GM21717 (cell line): ENCODE measurements at regions not wholly inside any gene's neighbourhood (a gene's known extent, or its start where the extent isn't known, plus 50 kb on each side); places are given as distances from the start of the nearest gene placed in this dataset.

Source experiments
- ATAC-seq: cut with Tn5 transposase; IDR thresholded peaks from one replicate; pipeline ENCODE4 v1.9.1; 2021; ENCODE audit warnings: mild to moderate bottlenecking, moderate library complexity; ENCODE audit not compliant: unreplicated experiment

DNA sequence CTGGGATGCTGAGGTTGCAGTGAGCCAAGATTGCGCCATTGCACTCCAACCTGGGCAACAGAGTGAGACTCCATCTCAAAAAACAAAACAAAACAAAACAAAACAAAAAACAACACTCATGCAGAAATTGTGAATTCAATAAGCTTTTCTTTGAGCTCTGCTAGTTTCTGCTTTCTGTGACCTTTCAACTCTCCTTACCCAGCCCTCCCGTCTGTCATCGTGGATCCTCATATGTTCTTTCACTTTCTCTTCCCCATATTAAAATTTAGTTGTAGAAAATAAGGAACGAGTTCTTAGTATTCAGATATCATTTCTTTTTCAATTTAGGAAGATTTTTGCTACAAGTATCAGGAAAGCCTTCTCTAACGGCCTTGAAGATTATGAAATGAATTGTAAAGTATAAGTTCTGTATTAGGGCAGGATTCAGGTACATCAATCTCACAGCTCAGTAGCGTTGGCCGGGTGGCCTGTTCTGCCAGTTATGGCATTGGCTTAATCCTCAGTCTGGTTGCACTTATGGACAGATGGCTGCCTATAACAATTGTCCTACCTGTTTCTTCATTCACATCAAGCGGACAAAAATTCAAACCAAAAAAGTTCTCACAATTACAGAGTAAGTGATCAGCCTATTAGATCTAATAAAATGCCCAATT is 1167.0 kb downstream of the SORCS3 start:
- ATAC-seq = no peak

DNA sequence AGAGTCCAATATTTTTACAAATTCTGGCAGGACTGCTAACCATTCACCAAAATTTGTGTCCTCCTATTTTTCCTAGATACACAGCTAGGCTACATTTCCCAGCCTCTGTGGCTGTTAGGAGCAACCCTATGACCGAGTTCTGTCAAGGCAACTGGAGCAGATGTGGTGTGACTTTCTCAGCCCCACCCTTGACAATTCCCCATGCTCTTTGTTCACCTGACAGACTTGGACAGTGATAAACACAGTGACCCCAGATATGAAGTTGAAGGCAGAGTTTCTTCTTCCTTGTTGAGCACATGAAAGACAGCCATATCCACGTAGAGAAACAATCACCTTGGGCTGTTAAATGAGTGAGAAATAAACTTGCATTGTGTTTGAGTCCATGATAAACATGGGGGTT is 1162.1 kb downstream of the SORCS3 start:
- no peak for ATAC-seq

DNA sequence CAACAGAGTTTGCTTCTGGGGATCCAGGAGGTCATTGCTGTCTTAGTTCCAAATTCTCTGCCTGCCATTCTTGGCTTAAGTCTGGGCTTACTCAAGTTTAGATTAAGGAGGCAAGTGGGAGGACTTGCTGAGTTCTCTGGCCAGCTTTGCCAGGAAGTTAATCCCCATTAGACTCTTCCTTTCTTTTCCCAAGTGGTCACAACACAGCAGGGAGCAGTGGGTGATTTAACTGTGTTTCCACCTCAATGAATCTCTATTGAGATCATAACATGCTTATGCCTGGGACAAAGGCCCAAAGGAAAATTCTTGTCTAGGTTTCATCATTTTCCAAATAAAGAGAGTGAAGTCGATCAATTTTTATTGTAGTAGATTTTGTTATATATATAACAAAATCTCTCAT is 1159.6 kb downstream of the SORCS3 start:
- no peak for ATAC-seq

DNA sequence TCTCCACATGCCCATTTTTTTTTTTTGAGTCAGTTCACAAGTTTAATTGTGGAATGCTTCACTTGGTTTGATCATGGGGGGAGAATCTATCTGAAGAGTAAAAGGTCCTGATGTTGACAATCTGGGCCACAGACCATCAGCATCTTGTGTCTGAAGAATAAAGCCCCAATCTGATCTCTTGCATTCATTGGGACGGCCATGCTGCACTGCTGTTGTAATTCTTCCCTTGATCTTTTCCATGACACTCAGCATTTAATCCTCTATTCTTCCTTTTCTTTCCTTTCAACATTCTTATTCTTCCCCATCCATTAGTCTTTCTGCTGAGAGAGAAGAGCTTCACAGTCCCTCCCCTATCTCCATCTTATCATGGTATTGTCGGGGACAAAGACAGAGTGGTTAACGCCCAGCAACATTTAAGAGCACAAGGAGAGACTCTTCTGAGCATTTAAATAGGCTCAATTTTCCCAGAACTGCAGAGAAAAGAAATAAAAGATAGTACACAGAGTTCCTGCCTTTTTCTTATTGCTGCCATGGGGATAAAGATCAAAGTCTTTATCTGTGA is 1157.3 kb downstream of the SORCS3 start:
- ATAC-seq = no peak

DNA sequence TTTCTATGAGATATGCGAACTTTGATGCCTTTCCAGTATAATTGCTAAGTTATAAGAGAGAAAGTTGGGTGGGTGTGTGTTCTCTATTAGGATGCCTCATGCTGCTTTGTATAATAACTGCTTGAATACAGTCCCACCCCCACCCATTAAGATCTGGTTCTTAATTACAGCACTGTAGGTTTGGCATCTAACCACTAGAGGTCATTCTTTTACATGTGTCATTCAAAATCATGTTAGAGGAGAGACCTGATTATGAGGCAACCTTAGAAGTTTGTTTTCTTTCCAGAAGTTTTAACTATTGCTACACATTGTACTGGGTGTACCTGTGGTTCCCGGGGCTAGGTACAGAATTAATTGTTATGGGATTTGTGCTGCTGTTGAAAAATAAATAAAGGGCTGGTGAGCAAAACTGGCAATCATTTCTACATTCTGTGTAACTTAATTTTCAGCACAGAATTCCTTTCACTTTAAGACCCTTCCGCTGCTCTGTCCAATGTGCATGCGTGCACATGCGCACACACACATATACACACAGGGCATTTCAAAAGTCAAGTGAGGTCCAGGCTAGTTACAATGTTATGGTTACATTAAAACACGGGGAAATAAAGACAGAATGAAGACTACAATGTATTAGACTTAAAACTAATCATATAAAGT is 1156.3 kb downstream of the SORCS3 start:
- ATAC-seq = peak; percentile 64

DNA sequence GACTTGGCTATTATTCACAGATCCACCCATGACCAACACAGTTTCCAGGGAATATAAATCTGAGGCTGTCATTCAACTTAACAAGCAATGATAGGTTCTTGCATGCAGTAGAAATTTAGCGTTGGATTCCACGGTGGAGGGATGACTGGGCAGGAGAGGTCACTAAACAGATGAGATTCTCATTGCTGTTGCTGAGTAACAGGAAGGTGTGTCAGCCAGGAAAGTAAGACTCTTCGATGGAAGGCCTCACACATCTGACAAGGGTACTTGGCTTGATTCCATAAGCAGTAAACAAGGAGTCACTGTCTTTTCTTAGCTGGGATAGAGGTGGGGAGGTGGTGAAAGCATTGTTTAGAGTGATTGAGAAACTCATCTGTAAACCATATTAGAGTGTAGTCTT is 1152.0 kb downstream of the SORCS3 start:
- ATAC-seq = no peak

DNA sequence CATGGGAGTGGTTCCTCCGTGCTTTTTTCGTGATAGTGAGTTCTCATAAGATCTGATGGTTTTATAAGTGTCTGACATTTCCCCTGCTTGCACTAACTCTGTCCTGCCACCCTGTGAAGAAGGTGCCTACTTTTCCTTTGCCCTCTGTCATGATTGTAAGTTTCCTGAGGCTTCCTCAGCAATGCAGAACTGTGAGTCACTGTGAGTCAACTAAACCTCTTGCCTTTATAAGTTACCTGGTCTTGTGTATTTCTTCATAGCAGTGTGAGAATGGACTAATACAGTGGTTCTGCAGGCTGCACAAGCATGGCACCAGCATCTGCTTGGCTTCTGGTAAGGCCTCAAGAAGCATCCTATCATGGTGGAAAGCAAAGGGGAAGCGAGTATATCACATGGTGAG is 1144.6 kb downstream of the SORCS3 start:
- no peak for ATAC-seq

DNA sequence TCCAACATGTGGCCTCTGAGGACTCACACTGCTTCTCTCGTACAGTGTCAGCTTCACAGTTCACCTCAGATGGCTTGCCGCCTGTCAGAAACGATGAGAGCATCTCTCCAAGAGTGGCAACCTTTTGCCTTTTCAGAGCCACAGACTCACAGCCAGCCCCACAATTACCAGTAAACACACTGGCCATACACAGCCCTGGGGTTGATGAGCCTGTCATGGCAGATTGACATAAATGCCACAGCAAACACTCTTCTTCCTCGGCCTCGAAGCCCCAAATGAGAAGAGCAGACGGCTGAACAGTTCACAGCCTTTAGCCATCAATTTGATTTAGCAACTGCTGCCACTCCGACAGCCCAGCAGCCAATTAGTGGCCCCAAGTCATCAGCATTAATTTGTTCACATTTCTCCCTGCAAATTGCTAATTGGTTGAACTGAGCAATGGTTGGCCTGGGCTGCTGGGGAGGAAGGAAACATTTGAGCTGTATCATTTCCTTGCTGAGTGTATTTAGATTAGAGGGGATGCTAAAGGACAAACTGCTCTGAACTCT is 1142.9 kb downstream of the SORCS3 start:
- ATAC-seq = no peak

DNA sequence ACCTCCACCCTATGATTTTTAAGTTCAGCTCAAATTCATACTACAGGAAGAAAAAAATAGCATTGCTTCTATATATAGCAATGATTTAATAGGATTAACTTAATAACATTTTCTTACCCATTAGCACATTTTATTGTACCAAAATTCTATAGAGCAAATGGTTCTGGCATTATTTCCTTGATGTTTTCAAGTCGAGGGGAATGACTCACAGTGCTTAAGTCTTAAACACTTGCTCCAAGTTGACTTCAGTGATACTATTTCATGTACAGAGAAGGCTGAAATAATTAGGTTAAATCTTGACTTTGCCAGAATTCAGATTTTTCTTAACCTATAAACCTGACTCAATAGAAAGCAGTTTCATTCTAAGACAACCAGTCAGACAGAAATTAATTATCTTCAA is 1133.8 kb downstream of the SORCS3 start:
- no peak for ATAC-seq

DNA sequence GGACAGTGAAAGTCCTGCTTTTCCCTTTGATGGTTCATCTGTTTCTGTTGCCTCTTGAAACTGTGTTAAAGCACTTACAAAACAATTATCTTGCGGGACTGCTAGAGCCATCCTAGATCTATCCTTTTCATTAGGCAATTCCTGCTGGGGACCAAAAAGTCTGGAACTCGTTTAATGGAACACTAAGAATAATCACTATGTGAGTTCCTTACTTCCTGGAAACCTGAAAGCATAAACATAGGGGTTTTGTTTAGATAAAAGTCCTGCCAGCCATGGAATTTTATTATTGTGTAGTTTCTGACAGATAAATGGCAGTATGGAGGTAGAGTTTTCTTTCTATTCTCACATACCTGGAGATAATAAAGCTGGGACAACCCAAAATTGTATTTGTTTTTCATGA is 1133.3 kb downstream of the SORCS3 start:
- no peak for ATAC-seq

DNA sequence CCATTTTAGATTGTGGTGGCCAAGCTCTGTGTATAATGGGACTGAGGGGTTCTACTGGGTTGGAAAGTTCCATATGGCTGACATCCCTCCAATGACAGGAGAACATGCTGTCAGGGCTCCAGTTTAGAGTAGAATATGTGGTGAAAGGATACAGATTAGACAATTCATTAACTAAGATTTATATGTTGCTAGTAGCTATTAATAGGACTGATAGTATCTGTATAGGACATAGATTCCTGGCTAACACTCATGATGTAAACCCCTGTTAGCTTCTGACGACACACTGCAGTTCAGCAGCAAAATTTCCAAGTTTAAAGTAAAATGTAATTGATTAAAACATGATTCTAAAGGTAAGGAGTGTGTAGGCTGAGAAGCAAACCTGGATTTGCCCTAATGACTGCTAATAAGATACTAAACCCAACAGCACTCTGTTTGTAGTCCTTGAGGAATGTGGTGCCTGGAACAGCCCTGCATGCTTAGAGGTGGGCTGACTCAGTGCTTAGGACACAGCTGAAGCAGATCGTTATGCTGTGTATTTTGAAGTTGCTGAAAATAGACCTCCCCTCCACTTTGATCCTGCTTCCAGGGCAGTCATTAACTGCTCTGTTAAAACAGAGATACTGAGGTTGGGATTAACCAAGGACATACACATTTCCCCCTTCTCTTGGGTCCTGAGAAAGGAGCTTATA is 1129.6 kb downstream of the SORCS3 start:
- ATAC-seq = no peak

DNA sequence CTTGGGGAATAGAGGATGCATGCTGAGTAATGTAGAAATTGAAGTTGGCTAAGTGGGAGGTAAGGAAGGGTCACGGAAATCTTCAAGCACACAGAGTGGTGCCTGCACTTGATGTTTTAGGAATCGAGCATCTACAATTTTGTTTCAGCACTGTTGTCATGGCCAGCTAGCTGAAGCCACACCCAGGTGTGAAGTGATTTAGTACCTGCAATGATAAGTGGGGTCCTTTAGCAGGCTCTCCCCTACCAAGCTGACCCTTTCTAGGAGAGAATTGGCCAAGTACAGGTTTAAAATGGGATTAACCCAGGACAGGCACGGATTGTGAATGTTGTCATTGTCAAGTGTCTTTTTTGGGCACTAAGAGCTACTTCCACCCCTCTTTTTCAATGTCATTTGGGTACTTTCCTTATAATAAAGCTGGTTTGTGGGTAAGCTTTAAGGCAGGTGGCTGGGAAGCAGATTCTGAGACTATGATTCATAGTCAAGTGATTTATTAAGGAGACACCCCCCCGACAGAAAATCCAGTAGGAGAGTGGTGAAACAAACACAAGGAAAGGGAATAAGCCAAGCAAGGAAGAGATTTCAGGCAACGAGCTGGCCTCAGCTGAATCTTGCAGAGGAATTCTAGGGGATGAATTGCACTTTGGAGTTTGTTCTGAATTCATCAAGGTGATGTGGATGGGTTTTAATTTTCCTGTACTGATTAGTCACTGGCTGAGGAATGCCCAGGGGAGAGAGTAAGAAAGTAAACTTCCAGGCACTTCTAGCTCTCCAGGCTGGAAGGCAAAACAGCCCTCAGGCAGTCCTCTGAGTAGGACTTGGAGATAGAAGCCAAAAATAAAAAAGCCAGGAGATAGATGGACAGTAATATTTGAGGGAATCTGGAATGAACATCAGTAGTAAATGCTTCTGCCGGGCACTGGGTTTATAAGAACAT is 1128.4 kb downstream of the SORCS3 start:
- ATAC-seq = no peak

DNA sequence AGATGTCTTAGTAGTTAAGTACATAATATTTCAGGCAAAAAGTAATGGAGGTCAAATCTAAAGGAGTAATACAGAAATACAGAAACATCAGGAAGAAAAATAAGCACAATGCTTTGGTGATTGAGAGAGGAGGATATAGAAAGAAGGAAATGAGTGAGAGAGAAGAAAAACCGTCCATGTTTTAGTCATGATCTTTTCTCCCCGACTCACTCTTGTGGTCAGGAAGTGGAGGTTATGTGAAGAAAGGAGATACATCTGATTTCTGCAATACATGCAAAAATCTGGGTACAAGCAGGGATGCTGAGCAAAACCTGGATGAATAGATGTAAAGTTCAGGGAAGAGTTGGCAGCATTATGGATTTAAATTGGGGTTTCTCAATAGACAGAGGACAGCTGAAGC is 1122.5 kb downstream of the SORCS3 start:
- no peak for ATAC-seq

DNA sequence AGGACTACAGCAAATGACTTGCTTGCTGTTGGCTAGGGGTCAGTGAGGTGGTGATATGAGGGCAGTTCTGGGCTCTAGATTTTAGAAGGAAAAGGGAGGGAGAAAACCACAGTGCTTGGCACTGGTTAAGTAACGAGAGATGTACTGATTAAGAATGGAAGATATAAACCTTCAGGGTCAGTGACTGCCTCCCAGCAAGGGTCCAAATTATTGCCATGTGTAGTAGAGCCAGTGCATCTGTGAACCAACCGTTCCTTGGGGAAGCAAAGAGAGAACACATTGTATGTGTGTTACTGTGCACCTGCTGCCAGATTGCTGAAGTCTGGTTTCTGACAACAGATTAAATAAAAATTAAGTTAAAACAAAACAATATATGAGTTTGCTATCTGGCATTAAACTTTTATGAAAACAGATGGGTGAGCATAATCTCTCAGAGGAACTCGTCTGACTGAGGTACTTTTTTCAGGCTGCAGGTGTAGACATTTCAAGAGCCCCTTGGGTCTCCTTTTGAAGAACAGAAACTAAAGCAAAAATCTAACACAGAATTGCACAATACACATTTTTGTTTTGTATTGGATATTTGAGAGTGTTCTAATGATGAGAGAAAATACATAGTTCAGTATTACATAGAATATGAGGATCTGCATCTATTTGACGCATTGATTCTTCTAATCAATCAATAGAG is 1120.6 kb downstream of the SORCS3 start:
- ATAC-seq = no peak

DNA sequence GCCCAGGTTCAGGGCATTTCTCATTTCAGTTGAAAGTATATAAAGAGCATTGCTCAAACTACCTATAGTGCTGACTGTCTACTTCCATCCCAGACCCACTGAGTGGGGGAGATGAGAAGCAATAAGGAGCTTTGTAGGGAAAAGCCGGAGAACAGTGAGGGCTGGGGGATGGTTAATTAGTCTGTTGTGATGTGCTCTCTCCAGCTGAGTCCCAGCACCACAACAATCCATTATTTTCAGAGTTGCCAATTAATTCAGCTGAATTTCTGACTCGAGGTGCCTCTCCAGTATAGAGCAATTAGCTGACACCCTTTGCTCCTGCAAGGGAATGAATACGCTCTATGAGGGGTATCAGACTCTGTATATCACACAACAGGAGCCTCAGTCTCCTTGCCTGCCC is 1118.6 kb downstream of the SORCS3 start:
- no peak for ATAC-seq

DNA sequence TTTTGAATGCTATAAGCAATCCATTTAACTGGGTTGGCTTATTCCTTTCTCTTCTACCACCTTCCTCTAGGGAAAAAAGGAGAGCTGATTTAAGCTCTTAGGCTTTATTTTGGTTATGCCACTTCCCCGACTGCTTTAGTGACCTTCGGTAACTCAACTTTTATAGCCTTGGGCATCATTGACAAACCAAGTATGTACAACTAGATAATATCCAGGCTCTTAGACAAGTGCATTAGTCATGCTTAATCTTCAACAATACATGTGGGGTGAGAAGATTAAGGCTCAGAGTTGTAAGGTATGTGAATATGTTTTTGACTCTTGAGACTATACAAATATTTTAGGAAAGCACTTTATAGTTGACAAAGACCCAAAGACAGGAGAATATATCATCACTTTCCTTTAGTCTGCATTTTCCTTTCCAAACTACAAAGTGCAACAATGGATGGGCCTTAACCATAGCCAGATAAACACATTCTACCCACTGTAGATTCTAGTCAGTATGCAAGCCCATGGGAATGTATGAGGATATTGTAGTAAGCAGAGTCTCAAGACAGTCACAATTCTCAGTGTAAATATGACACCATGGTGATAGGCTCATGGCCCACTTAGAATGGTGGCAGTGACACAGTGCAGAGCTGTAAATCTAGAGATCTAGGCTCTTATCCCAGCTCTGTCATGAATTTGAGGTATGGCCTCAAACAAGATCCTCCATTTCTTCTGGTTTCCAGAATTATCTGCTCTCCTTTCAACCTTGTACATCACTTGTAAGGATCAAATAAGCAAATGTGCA is 1117.3 kb downstream of the SORCS3 start:
- no peak for ATAC-seq

DNA sequence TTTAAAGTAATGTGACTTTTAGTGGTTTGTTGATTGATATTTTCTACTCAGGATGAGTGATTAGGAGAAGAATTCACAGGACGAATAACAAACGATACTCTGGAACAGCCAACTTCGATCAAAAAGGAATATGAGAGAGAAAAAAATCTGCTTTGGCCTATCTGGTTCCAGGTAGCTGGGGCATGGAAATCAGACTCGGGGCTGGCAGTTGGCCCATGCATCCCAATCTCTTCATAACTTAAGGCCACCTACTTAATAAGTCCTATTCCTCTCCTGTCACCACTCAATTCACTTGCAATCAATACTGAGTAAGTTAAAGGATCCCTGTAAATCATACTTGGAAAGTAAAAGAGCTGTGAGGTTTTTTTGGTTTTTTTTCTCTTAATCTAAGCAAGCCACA is 1116.2 kb downstream of the SORCS3 start:
- no peak for ATAC-seq

DNA sequence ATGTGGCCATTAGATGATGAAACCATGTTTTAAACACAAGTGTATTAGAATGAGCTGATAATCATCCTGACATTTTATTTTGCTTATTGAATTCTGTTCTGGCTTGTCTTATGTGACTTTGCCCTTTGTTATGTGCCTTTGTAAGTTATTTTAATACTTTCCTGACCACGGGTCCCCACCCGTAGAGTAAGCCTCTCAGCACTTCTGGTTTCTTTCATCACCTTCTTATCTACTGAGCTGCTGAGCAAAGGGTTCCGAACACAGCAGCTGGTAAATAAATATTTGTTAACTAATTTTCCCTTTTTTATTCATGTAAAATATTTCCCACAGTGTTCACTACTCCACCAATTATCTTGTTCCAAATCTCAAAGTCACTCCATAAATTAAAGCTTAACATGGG is 1115.3 kb downstream of the SORCS3 start:
- ATAC-seq = no peak

DNA sequence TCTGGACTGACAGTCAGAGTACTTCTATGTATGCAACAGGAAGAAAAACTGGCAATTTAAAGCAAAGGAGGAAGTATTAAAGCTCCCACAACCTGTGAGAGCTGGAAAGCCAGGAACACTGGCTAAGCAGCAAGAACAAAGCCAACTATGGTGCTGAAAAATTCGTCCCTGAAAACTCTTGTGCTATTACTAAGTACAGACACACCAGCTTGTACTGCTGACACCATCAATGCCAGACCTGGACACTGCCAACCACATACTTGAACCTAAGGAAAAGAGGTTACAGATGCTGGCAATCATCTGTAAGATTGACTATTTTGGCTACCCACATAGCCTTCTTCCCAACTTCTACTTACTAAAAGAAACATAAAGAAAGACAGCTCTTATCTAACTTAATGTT is 1110.6 kb downstream of the SORCS3 start:
- ATAC-seq = no peak
